GM18519 (cell line): ENCODE measurements at regions not wholly inside any gene's neighbourhood (a gene's known extent, or its start where the extent isn't known, plus 50 kb on each side); places are given as distances from the start of the nearest gene placed in this dataset.
A peak's percentile ranks its signal among the peaks of the same experiment; 100 is the strongest.
"Not testable (repeated sequence)": the region's sequence is repeated elsewhere in the genome, so short reads cannot be mapped to it uniquely, and the experiment has no call there.

Source experiments
- ATAC-seq: cut with Tn5 transposase; IDR thresholded peaks from one replicate; pipeline ENCODE4 v1.9.1; 2021; ENCODE audit warnings: mild to moderate bottlenecking, moderate library complexity; ENCODE audit not compliant: unreplicated experiment, low FRiP score

- ATAC-seq: no peak
Measured at GRCh38 chr17:37859451-37859850, 64.8 kb upstream of the TBC1D3K start.

- not testable (repeated sequence) for ATAC-seq
Measured at GRCh38 chr17:37858391-37858790, 65.8 kb upstream of the TBC1D3K start.

GRCh38 chr17:37856245-37856644 is 68.0 kb upstream of the TBC1D3K start:
- no peak for ATAC-seq

GRCh38 chr17:37849617-37849972 is 74.6 kb upstream of the TBC1D3K start:
- ATAC-seq: no peak

- peak; percentile 61 for ATAC-seq
Measured at GRCh38 chr17:37848690-37849616, 75.3 kb upstream of the TBC1D3K start.

- no peak for ATAC-seq
Measured at GRCh38 chr17:37847811-37848331, 76.3 kb upstream of the TBC1D3K start.

- ATAC-seq: no peak
Measured at GRCh38 chr17:37847102-37847501, 77.1 kb upstream of the TBC1D3K start.

GRCh38 chr17:37844977-37845293 is 79.3 kb upstream of the TBC1D3K start:
- no peak for ATAC-seq

GRCh38 chr17:37844158-37844976 is 79.8 kb upstream of the TBC1D3K start:
- ATAC-seq: no peak

- no peak for ATAC-seq
Measured at GRCh38 chr17:37842401-37842800, 81.8 kb upstream of the TBC1D3K start.

- no peak for ATAC-seq
Measured at GRCh38 chr17:37841232-37841631, 83.0 kb upstream of the TBC1D3K start.

- no peak for ATAC-seq
Measured at GRCh38 chr17:37840576-37840975, 83.6 kb upstream of the TBC1D3K start.

GRCh38 chr17:37839196-37839978 is 84.8 kb upstream of the TBC1D3K start:
- ATAC-seq: no peak

- ATAC-seq: no peak
Measured at GRCh38 chr17:37838276-37838675, 85.9 kb upstream of the TBC1D3K start.

GRCh38 chr17:37836593-37836992 is 87.6 kb upstream of the TBC1D3K start:
- ATAC-seq: no peak

- no peak for ATAC-seq
Measured at GRCh38 chr17:37834168-37834567, 89.3 kb upstream of the HNF1B start.

- ATAC-seq: no peak
Measured at GRCh38 chr17:37833237-37833859, 88.5 kb upstream of the HNF1B start.

- no peak for ATAC-seq
Measured at GRCh38 chr17:37831986-37832385, 87.1 kb upstream of the HNF1B start.

GRCh38 chr17:37831492-37831891 is 86.6 kb upstream of the HNF1B start:
- no peak for ATAC-seq
